IMR-90 (cell line): ENCODE measurements at regions not wholly inside any gene's neighbourhood (a gene's known extent, or its start where the extent isn't known, plus 50 kb on each side); places are given as distances from the start of the nearest gene placed in this dataset.

ENCODE experiments used
- ATAC-seq: fragments of 200-7000 bp; cut with Tn5 transposase; 2 replicates; pipeline ENCODE4 v1.9.1; 2020; ENCODE audit warnings: low read depth, mild to moderate bottlenecking, moderate library complexity
- BruUV-seq: library from RNA; stranded (reverse); fragments of 400-500 nt; replicated peaks from 2 replicates; lab custom pipeline; 2021; lab: Mats Ljungman, UMichigan
- CTCF ChIA-PET: fragments of 300-600 bp; formaldehyde crosslinking; extraction: SDS; loops from one replicate; lab custom pipeline; 2021; ENCODE audit warnings: antibody characterized with exemption; lab: Yijun Ruan, JAX
- POLR2A ChIA-PET: fragments of 300-600 bp; sonication (Branson Sonifier 250); formaldehyde crosslinking; loops from one replicate; lab custom pipeline; 2022; ENCODE audit warnings: antibody characterized with exemption; ENCODE audit not compliant: unreplicated experiment; lab: Charles Lee
- DNase-seq: peaks from one replicate; pipeline ENCODE4 v3.0.0; 2013
- H2AFZ ChIP-seq: replicated peaks from 2 replicates; pipeline ENCODE3; 2013; ENCODE audit warnings: low read length, mild to moderate bottlenecking; ENCODE audit not compliant: poor library complexity
- H2AK5ac ChIP-seq: 2 replicates; pipeline ENCODE4 v1.6.1; 2013; ENCODE audit warnings: low read depth, low read length, inconsistent platforms
- H2AK9ac ChIP-seq: replicated peaks from 2 replicates; pipeline ENCODE3; 2013; ENCODE audit warnings: mild to moderate bottlenecking, low read depth, low read length, moderate library complexity; ENCODE audit not compliant: poor library complexity
- H2BK120ac ChIP-seq: 2 replicates; pipeline ENCODE4 v1.6.1; 2013; ENCODE audit warnings: low read depth, low read length, inconsistent platforms
- H2BK15ac ChIP-seq: 3 replicates; pipeline ENCODE4 v1.6.1; 2013; ENCODE audit warnings: low read depth, low read length, inconsistent platforms
- H2BK20ac ChIP-seq: 2 replicates; pipeline ENCODE4 v1.6.1; 2013; ENCODE audit warnings: low read depth, mild to moderate bottlenecking, inconsistent platforms, low read length, moderate library complexity
- H2BK5ac ChIP-seq: 2 replicates; pipeline ENCODE4 v1.6.1; 2013; ENCODE audit warnings: mild to moderate bottlenecking, low read depth, low read length, inconsistent platforms; ENCODE audit not compliant: poor library complexity, severe bottlenecking
- H3K14ac ChIP-seq: replicated peaks from 2 replicates; pipeline ENCODE4 v1.6.1; 2013; ENCODE audit warnings: low read depth, low read length, inconsistent platforms
- H3K18ac ChIP-seq: 2 replicates; pipeline ENCODE4 v1.6.1; 2013; ENCODE audit warnings: low read depth, low read length, control low read depth
- H3K23ac ChIP-seq: 2 replicates; pipeline ENCODE4 v1.6.1; 2013; ENCODE audit warnings: low read depth, low read length, inconsistent platforms
- H3K27ac ChIP-seq: 2 replicates; pipeline ENCODE4 v1.5.1; 2013; ENCODE audit warnings: mild to moderate bottlenecking, control low read depth, low read length; ENCODE audit not compliant: insufficient read depth
- H3K27me3 ChIP-seq: 2 replicates; pipeline ENCODE4 v1.6.1; 2013; ENCODE audit warnings: low read length; ENCODE audit not compliant: control insufficient read depth, insufficient read depth
- H3K36me3 ChIP-seq: 2 replicates; pipeline ENCODE4 v1.6.1; 2013; ENCODE audit warnings: low read length, mixed read lengths; ENCODE audit not compliant: control insufficient read depth, insufficient read depth
- H3K4ac ChIP-seq: 2 replicates; pipeline ENCODE4 v1.6.1; 2013; ENCODE audit warnings: low read depth, low read length, inconsistent platforms
- H3K4me1 ChIP-seq: 2 replicates; pipeline ENCODE4 v1.6.1; 2013; ENCODE audit warnings: low read length, mixed read lengths; ENCODE audit not compliant: control insufficient read depth, insufficient read depth
- H3K4me2 ChIP-seq: 2 replicates; pipeline ENCODE4 v1.6.1; 2013; ENCODE audit warnings: low read depth, mild to moderate bottlenecking, control low read depth, low read length, moderate library complexity
- H3K4me3 ChIP-seq: 2 replicates; pipeline ENCODE4 v1.5.1; 2013; ENCODE audit warnings: low read depth, mild to moderate bottlenecking, control low read depth, low read length, moderate library complexity; ENCODE audit not compliant: insufficient read depth
- H3K56ac ChIP-seq: 2 replicates; pipeline ENCODE4 v1.6.1; 2013; ENCODE audit warnings: low read length, inconsistent platforms; ENCODE audit not compliant: insufficient read depth; ENCODE audit errors: extremely low read depth
- H3K79me1 ChIP-seq, 2 experiments: 2 replicates each; pipeline ENCODE4 v1.6.1; 2013; ENCODE audit warnings: low read length in 2 of 2, inconsistent platforms in 1 of 2, low read depth in 1 of 2
- H3K9ac ChIP-seq: 2 replicates; pipeline ENCODE4 v1.6.1; 2013; ENCODE audit warnings: low read depth, low read length, control low read depth
- H3K9me1 ChIP-seq: 2 replicates; pipeline ENCODE4 v1.6.1; 2013; ENCODE audit warnings: low read length, inconsistent platforms; ENCODE audit not compliant: insufficient read depth
- H3K9me3 ChIP-seq: 2 replicates; pipeline ENCODE4 v1.6.1; 2013; ENCODE audit warnings: low read length; ENCODE audit not compliant: control insufficient read depth, insufficient read depth
- H4K20me1 ChIP-seq: 2 replicates; pipeline ENCODE4 v1.6.1; 2013; ENCODE audit warnings: low read length, inconsistent platforms; ENCODE audit not compliant: insufficient read depth
- H4K5ac ChIP-seq: 2 replicates; pipeline ENCODE4 v1.6.1; 2013; ENCODE audit warnings: mild to moderate bottlenecking, low read depth, low read length, control low read depth
- H4K8ac ChIP-seq, 2 experiments: 2 replicates each; pipeline ENCODE4 v1.6.1; 2013; ENCODE audit warnings: low read depth in 2 of 2, low read length in 2 of 2, control low read depth in 1 of 2, inconsistent platforms in 1 of 2
- H4K91ac ChIP-seq: 2 replicates; pipeline ENCODE4 v1.6.1; 2013; ENCODE audit warnings: low read depth, low read length, inconsistent platforms; ENCODE audit not compliant: insufficient read depth
- BHLHE40 ChIP-seq: fragments of 150-350 bp; IDR thresholded peaks from 2 replicates; pipeline ENCODE4 v1.6.1; 2016; ENCODE audit warnings: mild to moderate bottlenecking, low read depth, low read length
- CEBPB ChIP-seq: IDR thresholded peaks from 2 replicates; pipeline ENCODE4 v1.6.1; 2012; ENCODE audit warnings: low read depth, low read length, improper control_type of control experiment
- CHD1 ChIP-seq: IDR thresholded peaks from 2 replicates; pipeline ENCODE4 v1.6.1; 2012; ENCODE audit warnings: low read depth, low read length, improper control_type of control experiment
- FOS ChIP-seq: fragments of 150-350 bp; IDR thresholded peaks from 2 replicates; pipeline ENCODE4 v1.6.1; 2016; ENCODE audit warnings: low read depth, low read length
- MAFK ChIP-seq: IDR thresholded peaks from 2 replicates; pipeline ENCODE4 v1.6.1; 2012; ENCODE audit warnings: low read depth, low read length, improper control_type of control experiment
- MAZ ChIP-seq: IDR thresholded peaks from 2 replicates; pipeline ENCODE4 v1.6.1; 2012; ENCODE audit warnings: low read depth, mild to moderate bottlenecking, low read length, improper control_type of control experiment, moderate library complexity, borderline replicate concordance
- MXI1 ChIP-seq: IDR thresholded peaks from 2 replicates; pipeline ENCODE4 v1.6.1; 2012; ENCODE audit warnings: low read depth, mild to moderate bottlenecking, low read length, moderate library complexity, borderline replicate concordance
- NFE2L2 ChIP-seq: fragments of 150-350 bp; IDR thresholded peaks from 2 replicates; pipeline ENCODE4 v1.6.1; 2016; ENCODE audit warnings: low read depth, mild to moderate bottlenecking, low read length
- POLR2A ChIP-seq: IDR thresholded peaks from 2 replicates; pipeline ENCODE4 v1.6.1; 2012; ENCODE audit warnings: mild to moderate bottlenecking, low read depth, low read length
- RAD21 ChIP-seq: IDR thresholded peaks from 2 replicates; pipeline ENCODE4 v1.6.1; 2012; ENCODE audit warnings: low read length, improper control_type of control experiment
- RCOR1 ChIP-seq: IDR thresholded peaks from 2 replicates; pipeline ENCODE4 v1.6.1; 2012; ENCODE audit warnings: mild to moderate bottlenecking, low read length, improper control_type of control experiment; ENCODE audit not compliant: insufficient replicate concordance
- RFX5 ChIP-seq: IDR thresholded peaks from 2 replicates; pipeline ENCODE4 v1.8.0; 2012; ENCODE audit warnings: low read depth, mild to moderate bottlenecking, low read length, moderate library complexity
- SMC3 ChIP-seq: fragments of 150-350 bp; IDR thresholded peaks from 2 replicates; pipeline ENCODE4 v1.6.1; 2016; ENCODE audit warnings: low read depth, mild to moderate bottlenecking, antibody characterized with exemption, low read length, moderate library complexity
- WGBS, 2 experiments: methylation state at CpG; one replicate each; pipeline versions ENCODE4 v1.1.5 to v1.1.7; 2013; ENCODE audit warnings: missing lambda C conversion rate in 2 of 2; ENCODE audit not compliant: insufficient read length in 1 of 2; ENCODE audit errors: extremely low coverage in 2 of 2; 5-methylcytosine and 5-hydroxymethylcytosine counted together
- dilution Hi-C: fragments of 300-500 bp; cut with HindIII; formaldehyde crosslinking; loops from one replicate; pipeline ENCODE4 v1.14.3; 2018; ENCODE audit warnings: low sequenced_read_pairs; ENCODE audit not compliant: unreplicated experiment
- in situ Hi-C: fragments of 300-500 bp; cut with MboI; formaldehyde crosslinking; loops from 3 replicates; pipeline ENCODE4 v1.14.3; 2019; ENCODE audit warnings: low sequenced_read_pairs, inconsistent platforms, mixed read lengths
- intact Hi-C: fragments of 100-400 bp; cut with micrococcal nuclease; formaldehyde crosslinking; loops from 2 replicates; pipeline ENCODE4 v1.10.0; 2022
- TF ChIP-seq, protein P1 (sequence below): fragments of 150-350 bp; IDR thresholded peaks from 2 replicates; pipeline ENCODE4 v1.6.1; 2017; ENCODE audit warnings: mild to moderate bottlenecking, antibody characterized with exemption, low read length, low read depth
- TF ChIP-seq, protein P2 (sequence below): conservative IDR thresholded peaks from 2 replicates; pipeline ENCODE4 v1.5.1; 2012; ENCODE audit warnings: mild to moderate bottlenecking, low read depth, low read length, improper control_type of control experiment
- TF ChIP-seq, protein P3 (sequence below): fragments of 150-350 bp; IDR thresholded peaks from 2 replicates; pipeline ENCODE4 v1.6.1; 2016; ENCODE audit warnings: low read depth, mild to moderate bottlenecking, low read length, moderate library complexity, borderline replicate concordance

DNA sequence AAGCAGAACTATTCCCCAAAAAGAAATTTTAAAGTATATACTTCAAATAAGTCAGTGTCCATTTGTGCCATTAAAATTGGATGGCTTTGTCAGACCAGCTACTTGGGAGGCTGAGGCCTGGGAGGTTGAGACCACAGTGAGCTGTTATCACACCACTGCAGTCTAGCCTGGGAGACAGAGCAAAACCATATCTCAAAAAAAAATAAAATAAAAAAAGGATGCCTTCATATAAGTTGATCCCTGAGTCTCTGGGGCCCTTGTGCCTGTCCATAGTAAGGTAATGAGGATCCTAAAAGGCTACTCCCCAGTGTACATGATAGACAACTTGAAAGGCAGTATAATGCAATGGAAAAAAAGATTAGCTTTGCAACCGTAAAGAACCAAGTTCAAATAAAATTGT is 81.2 kb upstream of the BARHL2 start:
- H4K91ac ChIP-seq = no peak overlapping the region
- H2AFZ ChIP-seq = no peak overlapping the region
- no peak overlapping the region for H2AK9ac ChIP-seq
- H3K27me3 ChIP-seq = peaks cover 3% of the 10 kb centered on the region; the same call in 1 of the 2 replicates
- TF ChIP-seq POLR2A (no peak), CEBPB (no peak), RCOR1 (no peak), RAD21 (no peak), BHLHE40 (no peak), SMC3 (no peak), NFE2L2 (no peak), MAFK (no peak), MAZ (no peak), MXI1 (no peak), FOS (no peak), RFX5 (no peak), CHD1 (no peak)
- TF ChIP-seq, protein P1, sequence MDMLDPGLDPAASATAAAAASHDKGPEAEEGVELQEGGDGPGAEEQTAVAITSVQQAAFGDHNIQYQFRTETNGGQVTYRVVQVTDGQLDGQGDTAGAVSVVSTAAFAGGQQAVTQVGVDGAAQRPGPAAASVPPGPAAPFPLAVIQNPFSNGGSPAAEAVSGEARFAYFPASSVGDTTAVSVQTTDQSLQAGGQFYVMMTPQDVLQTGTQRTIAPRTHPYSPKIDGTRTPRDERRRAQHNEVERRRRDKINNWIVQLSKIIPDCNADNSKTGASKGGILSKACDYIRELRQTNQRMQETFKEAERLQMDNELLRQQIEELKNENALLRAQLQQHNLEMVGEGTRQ = no peak
- TF ChIP-seq, protein P2, sequence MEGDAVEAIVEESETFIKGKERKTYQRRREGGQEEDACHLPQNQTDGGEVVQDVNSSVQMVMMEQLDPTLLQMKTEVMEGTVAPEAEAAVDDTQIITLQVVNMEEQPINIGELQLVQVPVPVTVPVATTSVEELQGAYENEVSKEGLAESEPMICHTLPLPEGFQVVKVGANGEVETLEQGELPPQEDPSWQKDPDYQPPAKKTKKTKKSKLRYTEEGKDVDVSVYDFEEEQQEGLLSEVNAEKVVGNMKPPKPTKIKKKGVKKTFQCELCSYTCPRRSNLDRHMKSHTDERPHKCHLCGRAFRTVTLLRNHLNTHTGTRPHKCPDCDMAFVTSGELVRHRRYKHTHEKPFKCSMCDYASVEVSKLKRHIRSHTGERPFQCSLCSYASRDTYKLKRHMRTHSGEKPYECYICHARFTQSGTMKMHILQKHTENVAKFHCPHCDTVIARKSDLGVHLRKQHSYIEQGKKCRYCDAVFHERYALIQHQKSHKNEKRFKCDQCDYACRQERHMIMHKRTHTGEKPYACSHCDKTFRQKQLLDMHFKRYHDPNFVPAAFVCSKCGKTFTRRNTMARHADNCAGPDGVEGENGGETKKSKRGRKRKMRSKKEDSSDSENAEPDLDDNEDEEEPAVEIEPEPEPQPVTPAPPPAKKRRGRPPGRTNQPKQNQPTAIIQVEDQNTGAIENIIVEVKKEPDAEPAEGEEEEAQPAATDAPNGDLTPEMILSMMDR = no peak
- TF ChIP-seq, protein P3, sequence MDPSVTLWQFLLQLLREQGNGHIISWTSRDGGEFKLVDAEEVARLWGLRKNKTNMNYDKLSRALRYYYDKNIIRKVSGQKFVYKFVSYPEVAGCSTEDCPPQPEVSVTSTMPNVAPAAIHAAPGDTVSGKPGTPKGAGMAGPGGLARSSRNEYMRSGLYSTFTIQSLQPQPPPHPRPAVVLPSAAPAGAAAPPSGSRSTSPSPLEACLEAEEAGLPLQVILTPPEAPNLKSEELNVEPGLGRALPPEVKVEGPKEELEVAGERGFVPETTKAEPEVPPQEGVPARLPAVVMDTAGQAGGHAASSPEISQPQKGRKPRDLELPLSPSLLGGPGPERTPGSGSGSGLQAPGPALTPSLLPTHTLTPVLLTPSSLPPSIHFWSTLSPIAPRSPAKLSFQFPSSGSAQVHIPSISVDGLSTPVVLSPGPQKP = no peak
- H3K4me2 ChIP-seq = no peak overlapping the region
- ATAC-seq (no peak), DNase-seq (no peak)
- dilution Hi-C loops (no loop called here), intact Hi-C loops (no loop called here), in situ Hi-C loops (no loop called here)
- H2BK20ac ChIP-seq = no peak overlapping the region
- H2BK5ac ChIP-seq = no peak overlapping the region
- H3K4me1 ChIP-seq = no peaks in the 10 kb centered on the region
- no peaks in the 10 kb centered on the region for H3K9me3 ChIP-seq
- H3K14ac ChIP-seq = no peak overlapping the region
- no peak overlapping the region for H3K27ac ChIP-seq
- no TSS peak for BruUV-seq
- ChIA-PET POLR2A (no interaction called here), CTCF (no interaction called here)
- no peak overlapping the region for H2BK120ac ChIP-seq
- H3K18ac ChIP-seq = no peak overlapping the region
- H3K4me3 ChIP-seq = no peak overlapping the region
- H3K9me1 ChIP-seq = no peaks in the 10 kb centered on the region
- H4K8ac ChIP-seq = no peak overlapping the region
- no peak overlapping the region for H2BK15ac ChIP-seq
- no CpG with 5 or more reads among the region's 1 CpG for WGBS, 2 experiments
- no peak overlapping the region for H4K5ac ChIP-seq
- no peak overlapping the region for H3K56ac ChIP-seq
- H3K9ac ChIP-seq = no peak overlapping the region
- H2AK5ac ChIP-seq = no peak overlapping the region
- no peaks in the 10 kb centered on the region for H4K20me1 ChIP-seq
- no peaks in the 10 kb centered on the region for H3K79me1 ChIP-seq
- no peak overlapping the region for H3K4ac ChIP-seq
- no peaks in the 10 kb centered on the region for H3K36me3 ChIP-seq
- no peak overlapping the region for H3K23ac ChIP-seq
